ENCODE measurements at regions not wholly inside any gene's neighbourhood (a gene's known extent, or its start where the extent isn't known, plus 50 kb on each side); places are given as distances from the start of the nearest gene placed in this dataset.

- Histone ChIP-seq H3K36me3 (no peaks in the 10 kb centered on the region), H3K27ac (no peak overlapping the region), H3K27me3 (no peaks in the 10 kb centered on the region), H3K9me3 (no peaks in the 10 kb centered on the region), H3K4me3 (no peak overlapping the region), H3K4me1 (no peaks in the 10 kb centered on the region)
- TF ChIP-seq CTCF (IDR thresholded peaks at IDR 0.05), result no peak
- intact Hi-C loops (cut with DNase I; ENCODE audit: low total_unique reads), result no loop called here
- DNase-seq, result no peak
Measured at GRCh38 chr3:187448674-187449073, 80.5 kb downstream of the RTP4 start.

- TF ChIP-seq CTCF (IDR thresholded peaks at IDR 0.05), result no peak
- no peaks in the 10 kb centered on the region for H3K9me3 ChIP-seq
- H3K27ac ChIP-seq, result no peak overlapping the region
- H3K4me3 ChIP-seq, result no peak overlapping the region
- no peaks in the 10 kb centered on the region for H3K27me3 ChIP-seq
- no peaks in the 10 kb centered on the region for H3K4me1 ChIP-seq
- no peak for DNase-seq
- intact Hi-C loops (cut with DNase I; ENCODE audit: low total_unique reads), result no loop called here
- H3K36me3 ChIP-seq, result no peaks in the 10 kb centered on the region
Measured at GRCh38 chr3:187447737-187448136, 79.6 kb downstream of the RTP4 start.

- Histone ChIP-seq H3K9me3 (no peaks in the 10 kb centered on the region), H3K36me3 (no peaks in the 10 kb centered on the region), H3K4me1 (no peaks in the 10 kb centered on the region), H3K27ac (no peak overlapping the region), H3K27me3 (no peaks in the 10 kb centered on the region), H3K4me3 (no peak overlapping the region)
- no peak for TF ChIP-seq CTCF (IDR thresholded peaks at IDR 0.05)
- DNase-seq, result no peak
- intact Hi-C loops (cut with DNase I; ENCODE audit: low total_unique reads), result no loop called here
Measured at GRCh38 chr3:187445356-187445755, 77.2 kb downstream of the RTP4 start.

GRCh38 chr3:187434524-187434923 lies 66.3 kb downstream of the RTP4 start:
- TF ChIP-seq CTCF (IDR thresholded peaks at IDR 0.05), result no peak
- Histone ChIP-seq H3K9me3 (no peaks in the 10 kb centered on the region), H3K36me3 (no peaks in the 10 kb centered on the region), H3K27me3 (peaks cover 0 to 2% of the 10 kb centered on the region in 2 donors), H3K4me3 (no peak overlapping the region), H3K27ac (no peak overlapping the region), H3K4me1 (no peaks in the 10 kb centered on the region)
- DNase-seq, result no peak
- intact Hi-C loops (cut with DNase I; ENCODE audit: low total_unique reads), result no loop called here

- no peak for TF ChIP-seq CTCF (IDR thresholded peaks at IDR 0.05)
- DNase-seq, result no peak
- no peaks in the 10 kb centered on the region for H3K9me3 ChIP-seq
- peaks cover 0 to 2% of the 10 kb centered on the region in 2 donors for H3K27me3 ChIP-seq
- no peak overlapping the region for H3K4me3 ChIP-seq
- peaks cover 0 to 3% (median 0%) of the 10 kb centered on the region in 4 donors for H3K4me1 ChIP-seq
- H3K36me3 ChIP-seq, result no peaks in the 10 kb centered on the region
- no peak overlapping the region for H3K27ac ChIP-seq
- intact Hi-C loops (cut with DNase I; ENCODE audit: low total_unique reads), result no loop called here
Measured at GRCh38 chr3:187430576-187430975, 62.4 kb downstream of the RTP4 start.

Measured in tibial artery (tissue), 4 donors.